NB4 (cell line): ENCODE measurements at regions not wholly inside any gene's neighbourhood (a gene's known extent, or its start where the extent isn't known, plus 50 kb on each side); places are given as distances from the start of the nearest gene placed in this dataset.

Experiments used
- MYC ChIP-seq: IDR thresholded peaks from 2 replicates; pipeline ENCODE4 v1.6.1; 2011; ENCODE audit warnings: low read depth, low read length
- POLR2A ChIP-seq: IDR thresholded peaks from 2 replicates; pipeline ENCODE4 v1.6.1; 2011; ENCODE audit warnings: mild to moderate bottlenecking; ENCODE audit not compliant: insufficient read length; ENCODE audit errors: extremely low read depth
- TF ChIP-seq, protein P1 (sequence below): IDR thresholded peaks from one replicate; pipeline ENCODE4 v1.5.1; 2012; ENCODE audit warnings: low read depth, low read length
- TF ChIP-seq, protein P2 (sequence below): IDR thresholded peaks from 2 replicates; pipeline ENCODE4 v1.6.1; 2011; ENCODE audit warnings: low read depth, low read length

GRCh38 chr2:225236769-225237323 is 162.7 kb upstream of the NYAP2 start:
- TF ChIP-seq, protein P1, sequence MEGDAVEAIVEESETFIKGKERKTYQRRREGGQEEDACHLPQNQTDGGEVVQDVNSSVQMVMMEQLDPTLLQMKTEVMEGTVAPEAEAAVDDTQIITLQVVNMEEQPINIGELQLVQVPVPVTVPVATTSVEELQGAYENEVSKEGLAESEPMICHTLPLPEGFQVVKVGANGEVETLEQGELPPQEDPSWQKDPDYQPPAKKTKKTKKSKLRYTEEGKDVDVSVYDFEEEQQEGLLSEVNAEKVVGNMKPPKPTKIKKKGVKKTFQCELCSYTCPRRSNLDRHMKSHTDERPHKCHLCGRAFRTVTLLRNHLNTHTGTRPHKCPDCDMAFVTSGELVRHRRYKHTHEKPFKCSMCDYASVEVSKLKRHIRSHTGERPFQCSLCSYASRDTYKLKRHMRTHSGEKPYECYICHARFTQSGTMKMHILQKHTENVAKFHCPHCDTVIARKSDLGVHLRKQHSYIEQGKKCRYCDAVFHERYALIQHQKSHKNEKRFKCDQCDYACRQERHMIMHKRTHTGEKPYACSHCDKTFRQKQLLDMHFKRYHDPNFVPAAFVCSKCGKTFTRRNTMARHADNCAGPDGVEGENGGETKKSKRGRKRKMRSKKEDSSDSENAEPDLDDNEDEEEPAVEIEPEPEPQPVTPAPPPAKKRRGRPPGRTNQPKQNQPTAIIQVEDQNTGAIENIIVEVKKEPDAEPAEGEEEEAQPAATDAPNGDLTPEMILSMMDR = no peak
- TF ChIP-seq POLR2A (no peak), MYC (no peak)
- TF ChIP-seq, protein P2, sequence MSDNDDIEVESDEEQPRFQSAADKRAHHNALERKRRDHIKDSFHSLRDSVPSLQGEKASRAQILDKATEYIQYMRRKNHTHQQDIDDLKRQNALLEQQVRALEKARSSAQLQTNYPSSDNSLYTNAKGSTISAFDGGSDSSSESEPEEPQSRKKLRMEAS = no peak
